H1 (cell line): ENCODE measurements at regions not wholly inside any gene's neighbourhood (a gene's known extent, or its start where the extent isn't known, plus 50 kb on each side); places are given as distances from the start of the nearest gene placed in this dataset.

Experiments
- CTCF ChIA-PET: fragments of 300-600 bp; sonication (Branson Sonifier 250); formaldehyde crosslinking; loops from one replicate; lab custom pipeline; 2021; ENCODE audit not compliant: partially characterized antibody; lab: Charles Lee
- POLR2A ChIA-PET: fragments of 300-600 bp; sonication (Branson Sonifier 250); formaldehyde crosslinking; loops from one replicate; lab custom pipeline; 2021; ENCODE audit warnings: inconsistent platforms; ENCODE audit not compliant: partially characterized antibody; lab: Charles Lee
- DNase-seq, 2 experiments: peaks; one replicate each; pipeline versions ENCODE4 v3.0.0 to v3.0.0-alpha.2; 2010 to 2022; ENCODE audit warnings: low spot score in 2 of 2, low read depth in 1 of 2, mixed read lengths in 1 of 2
- FAIRE-seq: peaks from 2 replicates; lab custom pipeline; 2011; peaks lifted over from hg19 to GRCh38; lab: Jason Lieb, UNC
- H2AFZ ChIP-seq: 2 replicates; pipeline ENCODE4 v1.8.1; 2012; ENCODE audit warnings: low read length, inconsistent platforms
- H2AK5ac ChIP-seq: 2 replicates; pipeline ENCODE4 v1.6.1; 2013; ENCODE audit warnings: low read depth, low read length
- H2BK120ac ChIP-seq: replicated peaks from 2 replicates; pipeline ENCODE3; 2013; ENCODE audit warnings: low read depth, low read length, inconsistent platforms
- H2BK12ac ChIP-seq: 2 replicates; pipeline ENCODE4 v1.6.1; 2013; ENCODE audit warnings: low read depth, low read length
- H2BK15ac ChIP-seq: 2 replicates; pipeline ENCODE4 v1.6.1; 2013; ENCODE audit warnings: low read length
- H2BK20ac ChIP-seq: 2 replicates; pipeline ENCODE4 v1.6.1; 2013; ENCODE audit warnings: low read length
- H2BK5ac ChIP-seq: 2 replicates; pipeline ENCODE4 v1.6.1; 2013; ENCODE audit warnings: low read depth, low read length
- H3K14ac ChIP-seq: 2 replicates; pipeline ENCODE4 v1.6.1; 2013; ENCODE audit warnings: inconsistent platforms; ENCODE audit not compliant: insufficient read length
- H3K18ac ChIP-seq: 2 replicates; pipeline ENCODE4 v1.6.1; 2013; ENCODE audit warnings: low read length; ENCODE audit errors: extremely low read depth
- H3K23ac ChIP-seq: 2 replicates; pipeline ENCODE4 v1.6.1; 2013; ENCODE audit warnings: inconsistent platforms; ENCODE audit not compliant: insufficient read length
- H3K23me2 ChIP-seq: 2 replicates; pipeline ENCODE4 v1.6.1; 2013; ENCODE audit warnings: low read depth, low read length
- H3K27ac ChIP-seq: 2 replicates; pipeline ENCODE4 v1.6.1; 2011; ENCODE audit warnings: low read depth, low read length, inconsistent platforms
- H3K27me3 ChIP-seq, 4 experiments: replicated peaks in 1 of 4; 1 replicate in 1 of 4; 2 replicates in 3 of 4; pipeline versions ENCODE4 v1.6.1 to v1.8.1; 2011 to 2013; ENCODE audit warnings: low read length in 3 of 4, mild to moderate bottlenecking in 3 of 4, inconsistent platforms in 2 of 4, mixed read lengths in 2 of 4, moderate library complexity in 1 of 4; ENCODE audit not compliant: control insufficient read depth in 3 of 4, insufficient read depth in 3 of 4; ENCODE audit errors: extremely low read depth in 1 of 4
- H3K36me3 ChIP-seq, 4 experiments: 2 replicates each; pipeline versions ENCODE4 v1.6.1 to v1.8.1; 2011 to 2013; ENCODE audit warnings: mild to moderate bottlenecking in 4 of 4, low read length in 3 of 4, moderate library complexity in 2 of 4, control low read depth in 1 of 4, inconsistent platforms in 1 of 4; ENCODE audit not compliant: insufficient read depth in 4 of 4, control insufficient read depth in 2 of 4
- H3K4ac ChIP-seq: replicated peaks from 2 replicates; pipeline ENCODE3; 2013; ENCODE audit warnings: low read length, low read depth, mixed read lengths, inconsistent platforms; ENCODE audit not compliant: insufficient read length
- H3K4me1 ChIP-seq, 4 experiments: replicated peaks in 1 of 4; 1 replicate in 1 of 4; 2 replicates in 3 of 4; pipeline versions ENCODE4 v1.6.1 to v1.8.1; 2011 to 2013; ENCODE audit warnings: low read length in 3 of 4, inconsistent platforms in 2 of 4, mixed read lengths in 1 of 4; ENCODE audit not compliant: insufficient read depth in 4 of 4, control insufficient read depth in 3 of 4
- H3K4me2 ChIP-seq, 2 experiments: 2 replicates each; pipeline versions ENCODE4 v1.6.1 to v1.8.1; 2011 to 2013; ENCODE audit warnings: low read depth in 2 of 2, low read length in 2 of 2, control low read depth in 1 of 2, inconsistent platforms in 1 of 2, mild to moderate bottlenecking in 1 of 2; ENCODE audit not compliant: insufficient read depth in 1 of 2
- H3K4me3 ChIP-seq, 4 experiments: fragments of 200-600, 300-600 bp in 1 of 4; sonication (generic), shearing (Covaris generic), sonication (Bioruptor Twin) in 1 of 4; 2 replicates each; pipeline versions ENCODE4 v1.5.1 to v1.8.1; 2011 to 2016; ENCODE audit warnings: low read length in 4 of 4, low read depth in 3 of 4, control low read depth in 2 of 4, inconsistent platforms in 2 of 4, mild to moderate bottlenecking in 2 of 4, mixed read lengths in 1 of 4, moderate library complexity in 1 of 4; ENCODE audit not compliant: insufficient read depth in 2 of 4; ENCODE audit errors: extremely low read depth in 1 of 4
- H3K56ac ChIP-seq: replicated peaks from 2 replicates; pipeline ENCODE3; 2013; ENCODE audit warnings: low read depth, mild to moderate bottlenecking, mixed read lengths, low read length, inconsistent platforms; ENCODE audit not compliant: insufficient read length
- H3K79me1 ChIP-seq: 2 replicates; pipeline ENCODE4 v1.6.1; 2013; ENCODE audit warnings: low read depth, low read length, control low read depth
- H3K79me2 ChIP-seq, 2 experiments: 2 replicates each; pipeline versions ENCODE4 v1.6.1 to v1.8.1; 2012 to 2013; ENCODE audit warnings: low read length in 2 of 2, mild to moderate bottlenecking in 2 of 2, inconsistent platforms in 1 of 2; ENCODE audit not compliant: insufficient read depth in 2 of 2, control insufficient read depth in 1 of 2
- H3K9ac ChIP-seq, 4 experiments: replicated peaks in 1 of 4; 1 replicate in 1 of 4; 2 replicates in 3 of 4; pipeline versions ENCODE4 v1.6.1 to v1.8.1; 2011 to 2013; ENCODE audit warnings: low read depth in 3 of 4, low read length in 3 of 4, control low read depth in 2 of 4, mild to moderate bottlenecking in 2 of 4, moderate library complexity in 2 of 4, inconsistent platforms in 1 of 4; ENCODE audit errors: extremely low read depth in 1 of 4
- H3K9me3 ChIP-seq, 2 experiments: 2 replicates each; pipeline versions ENCODE4 v1.6.1 to v1.8.1; 2012 to 2013; ENCODE audit warnings: mild to moderate bottlenecking in 2 of 2, moderate library complexity in 2 of 2, control low read depth in 1 of 2, inconsistent platforms in 1 of 2, low read depth in 1 of 2, low read length in 1 of 2, mixed read lengths in 1 of 2; ENCODE audit not compliant: insufficient read depth in 2 of 2
- H4K20me1 ChIP-seq, 2 experiments: replicated peaks in 1 of 2; 2 replicates each; pipeline versions ENCODE3 to v1.8.1; 2011 to 2013; ENCODE audit warnings: inconsistent platforms in 2 of 2, low read length in 2 of 2, mild to moderate bottlenecking in 1 of 2; ENCODE audit not compliant: insufficient read depth in 2 of 2, control insufficient read depth in 1 of 2
- H4K5ac ChIP-seq: 2 replicates; pipeline ENCODE4 v1.6.1; 2013; ENCODE audit warnings: low read length, low read depth, mixed read lengths, inconsistent platforms; ENCODE audit not compliant: insufficient read length
- H4K8ac ChIP-seq: 2 replicates; pipeline ENCODE4 v1.8.0; 2013; ENCODE audit warnings: mild to moderate bottlenecking, moderate library complexity, low read length, inconsistent platforms; ENCODE audit not compliant: insufficient read depth; ENCODE audit errors: extremely low read depth
- H4K91ac ChIP-seq: replicated peaks from 2 replicates; pipeline ENCODE3; 2013; ENCODE audit warnings: low read length, mixed read lengths, inconsistent platforms; ENCODE audit not compliant: insufficient read length
- CHD1 ChIP-seq: IDR thresholded peaks from 2 replicates; pipeline ENCODE4 v1.6.1; 2012; ENCODE audit warnings: low read depth, low read length, improper control_type of control experiment
- E2F6 ChIP-seq: IDR thresholded peaks from 2 replicates; pipeline ENCODE4 v1.6.1; 2012; ENCODE audit warnings: inconsistent platforms
- HDAC2 ChIP-seq, 2 experiments: fragments of 300-600 bp in 1 of 2; sonication (generic) in 1 of 2; IDR thresholded peaks; 2 replicates each; pipeline ENCODE4 v1.6.1; 2011 to 2012; ENCODE audit warnings: low read depth in 2 of 2, low read length in 2 of 2, mild to moderate bottlenecking in 2 of 2, moderate library complexity in 2 of 2, borderline replicate concordance in 1 of 2, inconsistent platforms in 1 of 2
- HDAC6 ChIP-seq: IDR thresholded peaks from one replicate; pipeline ENCODE4 v1.7.1; 2012; ENCODE audit warnings: low read depth, mild to moderate bottlenecking, inconsistent platforms, low read length, moderate library complexity
- JUN ChIP-seq: IDR thresholded peaks from 2 replicates; pipeline ENCODE4 v1.6.1; 2011; ENCODE audit warnings: low read depth, mild to moderate bottlenecking, improper control_type of control experiment, low read length
- JUND ChIP-seq: IDR thresholded peaks from 2 replicates; pipeline ENCODE4 v1.6.1; 2011; ENCODE audit warnings: mild to moderate bottlenecking, improper control_type of control experiment, low read length
- PHF8 ChIP-seq: fragments of 200-600 bp; sonication (generic); conservative IDR thresholded peaks from 2 replicates; pipeline ENCODE4 v1.7.1; 2012; ENCODE audit warnings: low read depth, mild to moderate bottlenecking, inconsistent platforms, low read length, moderate library complexity
- POLR2AphosphoS5 ChIP-seq: IDR thresholded peaks from 2 replicates; pipeline ENCODE4 v1.6.1; 2011; ENCODE audit warnings: low read depth, low read length
- RAD21 ChIP-seq, 2 experiments: IDR thresholded peaks in 1 of 2; conservative IDR thresholded peaks in 1 of 2; 2 replicates each; pipeline ENCODE4 v1.6.1; 2011; ENCODE audit warnings: low read depth in 2 of 2, low read length in 2 of 2, improper control_type of control experiment in 1 of 2, inconsistent platforms in 1 of 2, mild to moderate bottlenecking in 1 of 2, moderate library complexity in 1 of 2
- RXRA ChIP-seq: IDR thresholded peaks from 2 replicates; pipeline ENCODE4 v1.6.1; 2011; ENCODE audit warnings: low read depth, mild to moderate bottlenecking, low read length, moderate library complexity; ENCODE audit not compliant: insufficient read depth
- SAP30 ChIP-seq: fragments of 300-600 bp; sonication (generic); IDR thresholded peaks from 2 replicates; pipeline ENCODE4 v1.7.1; 2012; ENCODE audit warnings: low read length, moderate library complexity, mild to moderate bottlenecking, inconsistent platforms; ENCODE audit not compliant: insufficient read depth, insufficient replicate concordance
- TCF12 ChIP-seq: IDR thresholded peaks from 2 replicates; pipeline ENCODE4 v1.6.1; 2011; ENCODE audit warnings: low read depth, mild to moderate bottlenecking, low read length
- WGBS, 2 experiments: shearing (Covaris generic) in 1 of 2; methylation state at CpG; one replicate each; pipeline versions ENCODE4 v1.1.6 to v1.1.7; 2013 to 2015; ENCODE audit warnings: low lambda C conversion rate in 2 of 2, mixed read lengths in 2 of 2, inconsistent platforms in 1 of 2, low coverage in 1 of 2, missing lambda C conversion rate in 1 of 2; ENCODE audit not compliant: insufficient replicate concordance in 2 of 2, insufficient coverage in 1 of 2, insufficient read length in 1 of 2; ENCODE audit errors: extremely low coverage in 1 of 2, missing lambda C conversion rate in 1 of 2; 5-methylcytosine and 5-hydroxymethylcytosine counted together

- H4K8ac ChIP-seq: no peak overlapping the region
- ChIA-PET CTCF (interaction anchor here (1.1 kb wide), 1 partner anchor 15 kb away, joined by 3 read pairs; no protein-coding TSS in a partner anchor), POLR2A (no interaction called here)
- no peaks in the 10 kb centered on the region; a peak in 1 of 4 replicates for H3K79me2 ChIP-seq
- FAIRE-seq: no peak
- H3K36me3 ChIP-seq: no peaks in the 10 kb centered on the region
- H3K14ac ChIP-seq: no peak overlapping the region
- H3K4ac ChIP-seq: no peak overlapping the region
- no peak overlapping the region for H3K4me3 ChIP-seq
- no peak overlapping the region for H2BK12ac ChIP-seq
- H3K23me2 ChIP-seq: no peaks in the 10 kb centered on the region
- H3K23ac ChIP-seq: no peak overlapping the region
- H2BK5ac ChIP-seq: no peak overlapping the region
- H4K20me1 ChIP-seq: peaks cover 0 to 2% of the 10 kb centered on the region in 2 experiments
- H3K9ac ChIP-seq: no peak overlapping the region
- peaks cover 7 to 9% of the 10 kb centered on the region in 2 experiments; a peak in 1 of 4 replicates for H3K9me3 ChIP-seq
- H3K27me3 ChIP-seq: no peaks in the 10 kb centered on the region
- no peak overlapping the region for H3K27ac ChIP-seq
- WGBS, 2 experiments: 90% methylated on average over 9 of the region's 10 CpGs; no CpG with 5 or more reads in 1 of the 2 experiments
- no peak overlapping the region for H2BK15ac ChIP-seq
- no peak overlapping the region for H2AK5ac ChIP-seq
- H4K91ac ChIP-seq: no peak overlapping the region
- no peak overlapping the region for H3K4me2 ChIP-seq
- no peaks in the 10 kb centered on the region; the same call in 1 of the 2 replicates for H3K79me1 ChIP-seq
- TF ChIP-seq POLR2AphosphoS5 (no peak), CHD1 (no peak), HDAC6 (no peak), HDAC2 (IDR thresholded peaks at IDR 0.05; ENCODE audit: borderline replicate concordance in 1 of 2, low read depth in 2 of 2, low read length in 2 of 2) (no peak), RAD21 (IDR thresholded peaks at IDR 0.05 in 1 of 2, conservative IDR thresholded peaks at IDR 0.05 in 1 of 2; ENCODE audit: low read depth in 2 of 2, low read length in 2 of 2) (no peak), RXRA (no peak), E2F6 (no peak), PHF8 (no peak), JUND (no peak), TCF12 (no peak), SAP30 (no peak), JUN (no peak)
- H3K4me1 ChIP-seq: peaks cover 0 to 3% (median under 1%) of the 10 kb centered on the region in 4 experiments; a peak in 1 of 7 replicates
- H2BK20ac ChIP-seq: no peak overlapping the region
- no peak for DNase-seq
- no peak overlapping the region for H3K18ac ChIP-seq
- no peak overlapping the region for H2BK120ac ChIP-seq
- H4K5ac ChIP-seq: no peak overlapping the region
- H3K56ac ChIP-seq: no peak overlapping the region
- H2AFZ ChIP-seq: no peak overlapping the region
These were observed 318.3 kb downstream of the SHANK2 start for GRCh38 chr11:70933981-70934583.
